ENCODE measurements at regions not wholly inside any gene's neighbourhood (a gene's known extent, or its start where the extent isn't known, plus 50 kb on each side); places are given as distances from the start of the nearest gene placed in this dataset.

DNA sequence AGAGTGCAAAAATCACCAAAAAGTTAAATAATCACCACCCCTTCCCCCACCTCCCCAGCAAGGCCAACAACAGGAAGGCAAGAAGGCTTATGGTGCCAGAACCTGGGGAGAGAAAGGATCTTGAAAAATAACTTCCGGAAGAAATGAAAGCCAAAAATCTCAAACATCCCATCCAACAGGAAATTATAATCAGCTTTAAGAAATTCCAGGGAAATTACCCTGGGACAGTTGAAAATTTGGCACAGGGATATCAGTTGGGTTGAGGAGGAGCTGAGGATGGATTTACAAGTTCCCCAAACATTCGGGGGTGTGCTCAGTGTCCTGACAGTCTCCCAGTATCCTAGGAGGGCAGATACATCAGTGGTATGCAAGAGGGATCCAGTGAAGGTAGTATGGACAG lies 82.7 kb downstream of the POLR2M start:
- no peaks in the 10 kb centered on the region for H3K4me1 ChIP-seq (ENCODE audit: control insufficient read depth, insufficient read depth, low read length)
- CTCF ChIA-PET, result interaction anchor here (1.2 kb wide), 1 partner anchor 58 kb away, joined by 3 read pairs; no protein-coding TSS in a partner anchor
- no peak for TF ChIP-seq ZNF660 (tag by site-specific recombination; IDR thresholded peaks at IDR 0.05)
- no peak for TF ChIP-seq ZBTB48 (tag by site-specific recombination; IDR thresholded peaks at IDR 0.05)
- TF ChIP-seq, protein P1, sequence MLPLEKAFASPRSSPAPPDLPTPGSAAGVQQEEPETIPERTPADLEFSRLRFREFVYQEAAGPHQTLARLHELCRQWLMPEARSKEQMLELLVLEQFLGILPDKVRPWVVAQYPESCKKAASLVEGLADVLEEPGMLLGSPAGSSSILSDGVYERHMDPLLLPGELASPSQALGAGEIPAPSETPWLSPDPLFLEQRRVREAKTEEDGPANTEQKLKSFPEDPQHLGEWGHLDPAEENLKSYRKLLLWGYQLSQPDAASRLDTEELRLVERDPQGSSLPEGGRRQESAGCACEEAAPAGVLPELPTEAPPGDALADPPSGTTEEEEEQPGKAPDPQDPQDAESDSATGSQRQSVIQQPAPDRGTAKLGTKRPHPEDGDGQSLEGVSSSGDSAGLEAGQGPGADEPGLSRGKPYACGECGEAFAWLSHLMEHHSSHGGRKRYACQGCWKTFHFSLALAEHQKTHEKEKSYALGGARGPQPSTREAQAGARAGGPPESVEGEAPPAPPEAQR (tag by site-specific recombination; IDR thresholded peaks at IDR 0.05), result no peak
- TF ChIP-seq, protein P2, sequence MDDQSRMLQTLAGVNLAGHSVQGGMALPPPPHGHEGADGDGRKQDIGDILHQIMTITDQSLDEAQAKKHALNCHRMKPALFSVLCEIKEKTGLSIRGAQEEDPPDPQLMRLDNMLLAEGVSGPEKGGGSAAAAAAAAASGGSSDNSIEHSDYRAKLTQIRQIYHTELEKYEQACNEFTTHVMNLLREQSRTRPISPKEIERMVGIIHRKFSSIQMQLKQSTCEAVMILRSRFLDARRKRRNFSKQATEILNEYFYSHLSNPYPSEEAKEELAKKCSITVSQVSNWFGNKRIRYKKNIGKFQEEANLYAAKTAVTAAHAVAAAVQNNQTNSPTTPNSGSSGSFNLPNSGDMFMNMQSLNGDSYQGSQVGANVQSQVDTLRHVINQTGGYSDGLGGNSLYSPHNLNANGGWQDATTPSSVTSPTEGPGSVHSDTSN (CRISPR knock-in tag; IDR thresholded peaks at IDR 0.05), result no peak
- no peak for TF ChIP-seq FEZF1 (tag by site-specific recombination; IDR thresholded peaks at IDR 0.05)
- TF ChIP-seq ZNF610 (tag by site-specific recombination; IDR thresholded peaks at IDR 0.05; ENCODE audit: borderline replicate concordance), result no peak
- TF ChIP-seq, protein P3, sequence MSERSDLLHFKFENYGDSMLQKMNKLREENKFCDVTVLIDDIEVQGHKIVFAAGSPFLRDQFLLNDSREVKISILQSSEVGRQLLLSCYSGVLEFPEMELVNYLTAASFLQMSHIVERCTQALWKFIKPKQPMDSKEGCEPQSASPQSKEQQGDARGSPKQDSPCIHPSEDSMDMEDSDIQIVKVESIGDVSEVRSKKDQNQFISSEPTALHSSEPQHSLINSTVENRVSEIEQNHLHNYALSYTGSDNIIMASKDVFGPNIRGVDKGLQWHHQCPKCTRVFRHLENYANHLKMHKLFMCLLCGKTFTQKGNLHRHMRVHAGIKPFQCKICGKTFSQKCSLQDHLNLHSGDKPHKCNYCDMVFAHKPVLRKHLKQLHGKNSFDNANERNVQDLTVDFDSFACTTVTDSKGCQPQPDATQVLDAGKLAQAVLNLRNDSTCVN (tag by site-specific recombination; optimal IDR thresholded peaks at IDR 0.05), result no peak
- TF ChIP-seq ZNF670 (tag by site-specific recombination; IDR thresholded peaks at IDR 0.05; ENCODE audit: low read depth), result no peak
- TF ChIP-seq ZNF514 (tag by site-specific recombination; IDR thresholded peaks at IDR 0.05), result no peak
- no peak for TF ChIP-seq GLIS2 (tag by site-specific recombination; IDR thresholded peaks at IDR 0.05)
- TF ChIP-seq, protein P4, sequence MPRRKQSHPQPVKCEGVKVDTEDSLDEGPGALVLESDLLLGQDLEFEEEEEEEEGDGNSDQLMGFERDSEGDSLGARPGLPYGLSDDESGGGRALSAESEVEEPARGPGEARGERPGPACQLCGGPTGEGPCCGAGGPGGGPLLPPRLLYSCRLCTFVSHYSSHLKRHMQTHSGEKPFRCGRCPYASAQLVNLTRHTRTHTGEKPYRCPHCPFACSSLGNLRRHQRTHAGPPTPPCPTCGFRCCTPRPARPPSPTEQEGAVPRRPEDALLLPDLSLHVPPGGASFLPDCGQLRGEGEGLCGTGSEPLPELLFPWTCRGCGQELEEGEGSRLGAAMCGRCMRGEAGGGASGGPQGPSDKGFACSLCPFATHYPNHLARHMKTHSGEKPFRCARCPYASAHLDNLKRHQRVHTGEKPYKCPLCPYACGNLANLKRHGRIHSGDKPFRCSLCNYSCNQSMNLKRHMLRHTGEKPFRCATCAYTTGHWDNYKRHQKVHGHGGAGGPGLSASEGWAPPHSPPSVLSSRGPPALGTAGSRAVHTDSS (tag by site-specific recombination; IDR thresholded peaks at IDR 0.05), result no peak
- no peak for TF ChIP-seq TRIM28 (IDR thresholded peaks at IDR 0.05; ENCODE audit: borderline replicate concordance, low read length)
- no peak for TF ChIP-seq ZNF596 (tag by site-specific recombination; IDR thresholded peaks at IDR 0.05)
- TF ChIP-seq ZNF391 (tag by site-specific recombination; IDR thresholded peaks at IDR 0.05; ENCODE audit: borderline replicate concordance, low read depth), result no peak
- TF ChIP-seq, protein P5, sequence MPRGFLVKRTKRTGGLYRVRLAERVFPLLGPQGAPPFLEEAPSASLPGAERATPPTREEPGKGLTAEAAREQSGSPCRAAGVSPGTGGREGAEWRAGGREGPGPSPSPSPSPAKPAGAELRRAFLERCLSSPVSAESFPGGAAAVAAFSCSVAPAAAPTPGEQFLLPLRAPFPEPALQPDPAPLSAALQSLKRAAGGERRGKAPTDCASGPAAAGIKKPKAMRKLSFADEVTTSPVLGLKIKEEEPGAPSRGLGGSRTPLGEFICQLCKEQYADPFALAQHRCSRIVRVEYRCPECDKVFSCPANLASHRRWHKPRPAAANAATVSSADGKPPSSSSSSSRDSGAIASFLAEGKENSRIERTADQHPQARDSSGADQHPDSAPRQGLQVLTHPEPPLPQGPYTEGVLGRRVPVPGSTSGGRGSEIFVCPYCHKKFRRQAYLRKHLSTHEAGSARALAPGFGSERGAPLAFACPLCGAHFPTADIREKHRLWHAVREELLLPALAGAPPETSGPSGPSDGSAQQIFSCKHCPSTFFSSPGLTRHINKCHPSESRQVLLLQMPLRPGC (tag by site-specific recombination; IDR thresholded peaks at IDR 0.05), result no peak
- TF ChIP-seq, protein P6, sequence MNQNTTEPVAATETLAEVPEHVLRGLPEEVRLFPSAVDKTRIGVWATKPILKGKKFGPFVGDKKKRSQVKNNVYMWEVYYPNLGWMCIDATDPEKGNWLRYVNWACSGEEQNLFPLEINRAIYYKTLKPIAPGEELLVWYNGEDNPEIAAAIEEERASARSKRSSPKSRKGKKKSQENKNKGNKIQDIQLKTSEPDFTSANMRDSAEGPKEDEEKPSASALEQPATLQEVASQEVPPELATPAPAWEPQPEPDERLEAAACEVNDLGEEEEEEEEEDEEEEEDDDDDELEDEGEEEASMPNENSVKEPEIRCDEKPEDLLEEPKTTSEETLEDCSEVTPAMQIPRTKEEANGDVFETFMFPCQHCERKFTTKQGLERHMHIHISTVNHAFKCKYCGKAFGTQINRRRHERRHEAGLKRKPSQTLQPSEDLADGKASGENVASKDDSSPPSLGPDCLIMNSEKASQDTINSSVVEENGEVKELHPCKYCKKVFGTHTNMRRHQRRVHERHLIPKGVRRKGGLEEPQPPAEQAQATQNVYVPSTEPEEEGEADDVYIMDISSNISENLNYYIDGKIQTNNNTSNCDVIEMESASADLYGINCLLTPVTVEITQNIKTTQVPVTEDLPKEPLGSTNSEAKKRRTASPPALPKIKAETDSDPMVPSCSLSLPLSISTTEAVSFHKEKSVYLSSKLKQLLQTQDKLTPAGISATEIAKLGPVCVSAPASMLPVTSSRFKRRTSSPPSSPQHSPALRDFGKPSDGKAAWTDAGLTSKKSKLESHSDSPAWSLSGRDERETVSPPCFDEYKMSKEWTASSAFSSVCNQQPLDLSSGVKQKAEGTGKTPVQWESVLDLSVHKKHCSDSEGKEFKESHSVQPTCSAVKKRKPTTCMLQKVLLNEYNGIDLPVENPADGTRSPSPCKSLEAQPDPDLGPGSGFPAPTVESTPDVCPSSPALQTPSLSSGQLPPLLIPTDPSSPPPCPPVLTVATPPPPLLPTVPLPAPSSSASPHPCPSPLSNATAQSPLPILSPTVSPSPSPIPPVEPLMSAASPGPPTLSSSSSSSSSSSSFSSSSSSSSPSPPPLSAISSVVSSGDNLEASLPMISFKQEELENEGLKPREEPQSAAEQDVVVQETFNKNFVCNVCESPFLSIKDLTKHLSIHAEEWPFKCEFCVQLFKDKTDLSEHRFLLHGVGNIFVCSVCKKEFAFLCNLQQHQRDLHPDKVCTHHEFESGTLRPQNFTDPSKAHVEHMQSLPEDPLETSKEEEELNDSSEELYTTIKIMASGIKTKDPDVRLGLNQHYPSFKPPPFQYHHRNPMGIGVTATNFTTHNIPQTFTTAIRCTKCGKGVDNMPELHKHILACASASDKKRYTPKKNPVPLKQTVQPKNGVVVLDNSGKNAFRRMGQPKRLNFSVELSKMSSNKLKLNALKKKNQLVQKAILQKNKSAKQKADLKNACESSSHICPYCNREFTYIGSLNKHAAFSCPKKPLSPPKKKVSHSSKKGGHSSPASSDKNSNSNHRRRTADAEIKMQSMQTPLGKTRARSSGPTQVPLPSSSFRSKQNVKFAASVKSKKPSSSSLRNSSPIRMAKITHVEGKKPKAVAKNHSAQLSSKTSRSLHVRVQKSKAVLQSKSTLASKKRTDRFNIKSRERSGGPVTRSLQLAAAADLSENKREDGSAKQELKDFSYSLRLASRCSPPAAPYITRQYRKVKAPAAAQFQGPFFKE (tag by site-specific recombination; IDR thresholded peaks at IDR 0.05; ENCODE audit: borderline replicate concordance), result no peak
- no peak for TF ChIP-seq SALL2 (tag by site-specific recombination; IDR thresholded peaks at IDR 0.05; ENCODE audit: borderline replicate concordance)
- TF ChIP-seq ZNF624 (tag by site-specific recombination; IDR thresholded peaks at IDR 0.05), result no peak
- no peak for TF ChIP-seq ZNF585B (tag by site-specific recombination; IDR thresholded peaks at IDR 0.05)
- no peak for TF ChIP-seq ZNF311 (tag by site-specific recombination; IDR thresholded peaks at IDR 0.05; ENCODE audit: borderline replicate concordance)
- no peak overlapping the region for H3K4me3 ChIP-seq (ENCODE audit: low read depth, low read length)
- no peaks in the 10 kb centered on the region for H3K36me3 ChIP-seq (ENCODE audit: control insufficient read depth in 2 of 2, insufficient read depth in 1 of 2, low read length in 2 of 2)
- H3K27ac ChIP-seq (ENCODE audit: extremely low read depth, low read depth, low read length), result no peak overlapping the region
- POLR2A ChIA-PET, result no interaction called here
- H3K9me3 ChIP-seq (ENCODE audit: control insufficient read depth, insufficient read depth, low read depth, low read length), result no peaks in the 10 kb centered on the region

Measured in HEK293 (cell line).